Neural progenitor cell (in vitro differentiated cells): ENCODE measurements at regions not wholly inside any gene's neighbourhood (a gene's known extent, or its start where the extent isn't known, plus 50 kb on each side); places are given as distances from the start of the nearest gene placed in this dataset.

Experiments used
- EZH2 ChIP-seq: fragments of 200-600 bp; sonication (generic); IDR thresholded peaks from 2 replicates; pipeline ENCODE4 v1.6.1; 2017; ENCODE audit warnings: antibody characterized with exemption, mild to moderate bottlenecking, moderate library complexity
- TF ChIP-seq, protein P1 (sequence below): fragments of 200-600 bp; sonication (generic); IDR thresholded peaks from 2 replicates; pipeline ENCODE4 v1.5.1; 2017; ENCODE audit warnings: antibody characterized with exemption, mild to moderate bottlenecking

DNA sequence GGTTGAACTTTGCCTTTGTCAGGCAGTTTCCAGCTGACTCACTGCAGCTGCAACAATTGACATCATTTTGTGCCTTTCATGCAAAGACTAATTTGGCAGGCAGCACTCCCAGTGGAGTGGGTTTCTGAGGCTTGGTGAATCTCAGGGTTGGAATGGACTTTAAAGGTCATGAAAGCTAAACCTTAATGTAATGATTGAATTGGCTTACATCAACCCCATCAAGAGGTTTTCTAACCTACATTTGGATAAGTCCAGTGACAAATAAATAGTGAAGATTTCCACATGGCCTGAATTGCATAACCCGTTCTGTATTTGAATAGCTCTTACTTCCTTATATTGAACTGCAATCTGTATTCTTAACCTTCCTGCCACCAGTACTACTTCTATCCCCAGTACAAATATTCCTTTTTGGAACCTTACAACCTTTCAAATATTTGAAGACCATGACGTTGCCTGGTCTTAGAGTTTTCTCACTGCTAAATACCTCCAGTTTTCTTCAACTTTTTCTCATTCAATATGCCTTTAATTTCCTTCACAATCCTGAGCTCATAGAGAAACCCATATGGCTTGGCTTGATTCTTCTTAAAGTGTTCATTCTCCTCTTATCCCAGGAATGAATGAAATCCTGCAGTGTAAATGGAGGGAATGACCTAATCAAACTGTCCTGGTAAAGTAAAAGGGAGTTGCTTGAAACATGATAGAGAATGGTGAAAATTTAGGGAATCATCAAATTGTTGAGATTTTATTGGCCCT lies 168.1 kb upstream of the NOVA1 start:
- TF ChIP-seq, protein P1, sequence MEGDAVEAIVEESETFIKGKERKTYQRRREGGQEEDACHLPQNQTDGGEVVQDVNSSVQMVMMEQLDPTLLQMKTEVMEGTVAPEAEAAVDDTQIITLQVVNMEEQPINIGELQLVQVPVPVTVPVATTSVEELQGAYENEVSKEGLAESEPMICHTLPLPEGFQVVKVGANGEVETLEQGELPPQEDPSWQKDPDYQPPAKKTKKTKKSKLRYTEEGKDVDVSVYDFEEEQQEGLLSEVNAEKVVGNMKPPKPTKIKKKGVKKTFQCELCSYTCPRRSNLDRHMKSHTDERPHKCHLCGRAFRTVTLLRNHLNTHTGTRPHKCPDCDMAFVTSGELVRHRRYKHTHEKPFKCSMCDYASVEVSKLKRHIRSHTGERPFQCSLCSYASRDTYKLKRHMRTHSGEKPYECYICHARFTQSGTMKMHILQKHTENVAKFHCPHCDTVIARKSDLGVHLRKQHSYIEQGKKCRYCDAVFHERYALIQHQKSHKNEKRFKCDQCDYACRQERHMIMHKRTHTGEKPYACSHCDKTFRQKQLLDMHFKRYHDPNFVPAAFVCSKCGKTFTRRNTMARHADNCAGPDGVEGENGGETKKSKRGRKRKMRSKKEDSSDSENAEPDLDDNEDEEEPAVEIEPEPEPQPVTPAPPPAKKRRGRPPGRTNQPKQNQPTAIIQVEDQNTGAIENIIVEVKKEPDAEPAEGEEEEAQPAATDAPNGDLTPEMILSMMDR: no peak
- TF ChIP-seq EZH2: no peak
